ENCODE measurements at regions not wholly inside any gene's neighbourhood (a gene's known extent, or its start where the extent isn't known, plus 50 kb on each side); places are given as distances from the start of the nearest gene placed in this dataset.

- DNase-seq, result no peak
Observed at GRCh38 chr1:115203287-115203686, 114.0 kb upstream of the TSPAN2 start.

GRCh38 chr1:115201598-115201997 lies 112.3 kb upstream of the TSPAN2 start:
- no peak for DNase-seq

- peak in 1 of 3 experiments; percentile 7 for DNase-seq
Observed at GRCh38 chr1:115199416-115200132, 110.3 kb upstream of the TSPAN2 start.

GRCh38 chr1:115198938-115199337 lies 109.6 kb upstream of the TSPAN2 start:
- peak; percentile 9 to 62 (median 44) for DNase-seq

- DNase-seq, result no peak
Observed at GRCh38 chr1:115196296-115196695, 107.0 kb upstream of the TSPAN2 start.

GRCh38 chr1:115194506-115194905 lies 105.2 kb upstream of the TSPAN2 start:
- DNase-seq, result peak in 1 of 3 experiments; percentile 22

GRCh38 chr1:115193046-115193828 lies 103.9 kb upstream of the TSPAN2 start:
- no peak for DNase-seq

GRCh38 chr1:115192200-115192767 lies 103.0 kb upstream of the TSPAN2 start:
- DNase-seq, result no peak

- DNase-seq, result no peak
Observed at GRCh38 chr1:115191691-115192090, 102.4 kb upstream of the TSPAN2 start.

- no peak for DNase-seq
Observed at GRCh38 chr1:115190540-115191170, 101.4 kb upstream of the TSPAN2 start.

- DNase-seq, result no peak
Observed at GRCh38 chr1:115189814-115190539, 100.7 kb upstream of the TSPAN2 start.

- DNase-seq, result no peak
Observed at GRCh38 chr1:115188680-115189395, 99.5 kb upstream of the TSPAN2 start.

- DNase-seq, result peak in 1 of 3 experiments; percentile 12
Observed at GRCh38 chr1:115186711-115187265, 97.5 kb upstream of the TSPAN2 start.

GRCh38 chr1:115185336-115185735 lies 96.0 kb upstream of the TSPAN2 start:
- no peak for DNase-seq

- no peak for DNase-seq
Observed at GRCh38 chr1:115184951-115185331, 95.6 kb upstream of the TSPAN2 start.

GRCh38 chr1:115184260-115184950 lies 95.1 kb upstream of the TSPAN2 start:
- peak in 2 of 3 experiments; percentile 23 to 46 for DNase-seq

GRCh38 chr1:115183721-115184259 lies 94.5 kb upstream of the TSPAN2 start:
- DNase-seq, result no peak

- DNase-seq, result no peak
Observed at GRCh38 chr1:115183158-115183557, 93.9 kb upstream of the TSPAN2 start.

- DNase-seq, result peak in 2 of 3 experiments; percentile 10 to 65
Observed at GRCh38 chr1:115182012-115182715, 92.9 kb upstream of the TSPAN2 start.

- no peak for DNase-seq
Observed at GRCh38 chr1:115181231-115181630, 91.9 kb upstream of the TSPAN2 start.

Data from NCI-H1417 (cell line).